Esophagus muscularis mucosa (tissue), 4 donors: ENCODE measurements at regions not wholly inside any gene's neighbourhood (a gene's known extent, or its start where the extent isn't known, plus 50 kb on each side); places are given as distances from the start of the nearest gene placed in this dataset.

ENCODE experiments used
- DNase-seq: peaks from one replicate; pipeline ENCODE4 v3.0.0-alpha.2; 2017; ENCODE audit errors: extremely low spot score
- H3K27ac ChIP-seq, 4 donors: fragments of 200-600 bp; sonication (generic); replicated peaks in 1 of 4; 1 replicate in 3 of 4; 2 replicates in 1 of 4; pipeline ENCODE4 v1.5.1; 2016 to 2019; ENCODE audit warnings: mild to moderate bottlenecking in 1 of 4
- H3K27me3 ChIP-seq, 4 donors: fragments of 200-600 bp; sonication (generic); one replicate each; pipeline versions ENCODE4 v1.5.1 to v1.6.0; 2016 to 2019
- H3K36me3 ChIP-seq, 4 donors: fragments of 200-600 bp; sonication (generic); one replicate each; pipeline ENCODE4 v1.5.1; 2016 to 2019
- H3K4me1 ChIP-seq, 4 donors: fragments of 200-600 bp; sonication (generic); one replicate each; pipeline ENCODE4 v1.5.1; 2016 to 2019
- H3K4me3 ChIP-seq, 4 donors: fragments of 200-600 bp; sonication (generic); 1 replicate in 2 of 4; 2 replicates in 2 of 4; pipeline ENCODE4 v1.5.1; 2016 to 2019; ENCODE audit warnings: mild to moderate bottlenecking in 4 of 4, moderate library complexity in 1 of 4
- H3K9me3 ChIP-seq, 4 donors: fragments of 200-600 bp; sonication (generic); 1 replicate in 3 of 4; 2 replicates in 1 of 4; pipeline ENCODE4 v1.5.1; 2016 to 2019
- EP300 ChIP-seq: sonication (generic); formaldehyde crosslinking; IDR thresholded peaks from one replicate; pipeline ENCODE4 v1.6.1; 2017; ENCODE audit warnings: antibody characterized with exemption
- POLR2A ChIP-seq: fragments of 450-650 bp; IDR thresholded peaks from one replicate; pipeline ENCODE4 v1.6.1; 2017; ENCODE audit warnings: antibody characterized with exemption, moderate library complexity, mild to moderate bottlenecking, low read depth
- POLR2AphosphoS5 ChIP-seq, 2 donors: sonication (generic); formaldehyde crosslinking; IDR thresholded peaks; one replicate each; pipeline ENCODE4 v1.6.1; 2017; ENCODE audit warnings: antibody characterized with exemption in 2 of 2
- WGBS: methylation state at CpG from one replicate; pipeline ENCODE4 v1.1.5; 2018; 5-methylcytosine and 5-hydroxymethylcytosine counted together
- intact Hi-C: fragments of 100-400 bp; cut with DNase I; formaldehyde crosslinking; loops from one replicate; pipeline ENCODE4 v1.15.1; 2023
- TF ChIP-seq, protein P1 (sequence below), 3 experiments: fragments of 200-600 bp in 2 of 3; fragments of 450-650 bp in 1 of 3; sonication (generic) in 2 of 3; IDR thresholded peaks; one replicate each; pipeline ENCODE4 v1.5.1; 2017 to 2019; ENCODE audit warnings: antibody characterized with exemption in 3 of 3, mild to moderate bottlenecking in 2 of 3, moderate library complexity in 1 of 3

DNA sequence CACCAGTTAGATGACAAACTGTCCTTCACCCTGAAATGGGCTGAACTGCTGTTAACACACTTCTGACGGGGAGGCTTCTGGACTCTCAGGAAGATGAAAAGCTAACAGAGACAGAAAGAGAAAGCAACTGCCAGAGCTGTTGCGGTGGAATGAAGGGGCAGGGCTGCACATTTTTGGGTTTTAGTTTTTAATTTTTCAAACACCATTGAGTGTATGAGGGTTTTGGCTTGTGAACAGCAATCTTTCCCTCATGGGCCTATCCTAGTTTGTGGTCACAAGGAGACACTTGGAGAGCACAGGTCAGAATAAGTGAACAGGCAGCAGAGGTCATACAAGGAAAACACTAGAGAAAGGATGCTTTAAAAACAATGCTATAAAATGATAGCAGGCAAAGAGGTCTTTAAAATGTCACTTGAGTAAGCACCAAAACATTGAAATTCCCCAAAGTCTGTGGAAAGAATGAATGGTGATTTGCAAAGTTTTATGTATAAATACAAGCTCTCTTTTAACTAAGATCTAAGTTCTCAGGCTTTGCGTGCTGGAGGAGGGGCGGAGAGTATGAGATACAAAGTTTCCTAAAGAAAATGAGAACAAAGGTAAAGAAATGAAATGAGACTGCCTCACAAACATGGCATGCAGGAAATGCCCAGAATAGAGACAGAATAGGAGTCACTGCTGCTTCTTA, 101.4 kb upstream of the GLI3 start:
- H3K4me3 ChIP-seq, result no peak overlapping the region
- no peaks in the 10 kb centered on the region for H3K9me3 ChIP-seq
- no peak overlapping the region for H3K27ac ChIP-seq
- TF ChIP-seq POLR2AphosphoS5 (IDR thresholded peaks at IDR 0.05) (no peak), EP300 (no peak), POLR2A (no peak)
- TF ChIP-seq, protein P1, sequence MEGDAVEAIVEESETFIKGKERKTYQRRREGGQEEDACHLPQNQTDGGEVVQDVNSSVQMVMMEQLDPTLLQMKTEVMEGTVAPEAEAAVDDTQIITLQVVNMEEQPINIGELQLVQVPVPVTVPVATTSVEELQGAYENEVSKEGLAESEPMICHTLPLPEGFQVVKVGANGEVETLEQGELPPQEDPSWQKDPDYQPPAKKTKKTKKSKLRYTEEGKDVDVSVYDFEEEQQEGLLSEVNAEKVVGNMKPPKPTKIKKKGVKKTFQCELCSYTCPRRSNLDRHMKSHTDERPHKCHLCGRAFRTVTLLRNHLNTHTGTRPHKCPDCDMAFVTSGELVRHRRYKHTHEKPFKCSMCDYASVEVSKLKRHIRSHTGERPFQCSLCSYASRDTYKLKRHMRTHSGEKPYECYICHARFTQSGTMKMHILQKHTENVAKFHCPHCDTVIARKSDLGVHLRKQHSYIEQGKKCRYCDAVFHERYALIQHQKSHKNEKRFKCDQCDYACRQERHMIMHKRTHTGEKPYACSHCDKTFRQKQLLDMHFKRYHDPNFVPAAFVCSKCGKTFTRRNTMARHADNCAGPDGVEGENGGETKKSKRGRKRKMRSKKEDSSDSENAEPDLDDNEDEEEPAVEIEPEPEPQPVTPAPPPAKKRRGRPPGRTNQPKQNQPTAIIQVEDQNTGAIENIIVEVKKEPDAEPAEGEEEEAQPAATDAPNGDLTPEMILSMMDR (IDR thresholded peaks at IDR 0.05), result no peak
- H3K36me3 ChIP-seq, result no peaks in the 10 kb centered on the region
- H3K4me1 ChIP-seq, result peaks cover 0 to 6% (median 3%) of the 10 kb centered on the region in 4 donors
- DNase-seq, result no peak
- no peaks in the 10 kb centered on the region for H3K27me3 ChIP-seq
- 63% methylated on average over 4 of the region's 4 CpGs for WGBS
- intact Hi-C loops, result no loop called here

DNA sequence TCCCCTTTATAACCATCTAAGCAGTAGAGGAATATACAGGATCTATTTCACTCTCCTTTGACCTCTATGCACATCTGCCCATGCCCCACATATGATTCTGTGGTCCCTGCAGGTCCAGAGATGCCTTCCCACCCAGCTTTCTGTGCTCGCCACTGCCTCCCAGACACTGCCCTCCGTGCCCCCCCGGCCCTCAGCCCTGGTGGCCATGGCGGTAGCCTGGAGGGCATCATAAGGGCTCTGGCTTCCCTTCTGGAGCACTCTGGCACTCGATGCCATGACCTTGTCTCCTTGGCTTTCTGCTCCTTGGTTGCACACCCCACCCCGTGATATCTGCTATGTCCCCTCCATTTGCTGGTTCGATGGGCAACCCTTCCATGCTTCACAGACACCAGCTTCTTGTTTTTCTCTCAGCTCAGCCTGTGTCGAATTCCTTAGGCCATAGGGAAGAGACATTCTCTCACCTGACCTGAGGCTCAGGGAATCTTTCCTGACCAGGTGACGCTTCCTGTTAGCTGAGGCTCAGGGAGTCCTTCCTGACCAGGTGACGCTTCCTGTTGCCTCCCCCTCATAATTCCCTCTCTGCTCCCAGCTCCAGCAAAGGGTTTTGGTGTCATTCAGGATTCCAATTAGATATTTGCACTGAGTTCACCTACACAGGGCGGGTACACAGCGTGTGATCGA, 100.4 kb upstream of the GLI3 start:
- TF ChIP-seq POLR2AphosphoS5 (IDR thresholded peaks at IDR 0.05) (no peak), POLR2A (no peak), EP300 (no peak)
- Histone ChIP-seq H3K36me3 (no peaks in the 10 kb centered on the region), H3K4me3 (no peak overlapping the region), H3K27me3 (no peaks in the 10 kb centered on the region), H3K4me1 (peaks cover 0 to 6% (median 1%) of the 10 kb centered on the region in 4 donors), H3K27ac (no peak overlapping the region), H3K9me3 (peaks cover 0 to 9% (median 4%) of the 10 kb centered on the region in 4 donors)
- WGBS, result 81% methylated on average over 13 of the region's 13 CpGs
- DNase-seq, result no peak
- intact Hi-C loops, result no loop called here

- Histone ChIP-seq H3K36me3 (no peaks in the 10 kb centered on the region), H3K4me3 (no peak overlapping the region), H3K4me1 (no peaks in the 10 kb centered on the region), H3K27ac (no peak overlapping the region), H3K27me3 (no peaks in the 10 kb centered on the region), H3K9me3 (peaks cover 0 to 11% (median 4%) of the 10 kb centered on the region in 4 donors)
- no peak for TF ChIP-seq POLR2A
- TF ChIP-seq, protein P1 (IDR thresholded peaks at IDR 0.05), result no peak
- no peak for TF ChIP-seq POLR2AphosphoS5 (IDR thresholded peaks at IDR 0.05)
- no peak for TF ChIP-seq EP300
- no peak for DNase-seq
- intact Hi-C loops, result no loop called here
- 92% methylated on average over 2 of the region's 2 CpGs for WGBS
These were observed 95.7 kb upstream of the GLI3 start for GRCh38 chr7:42332605-42333222.

- Histone ChIP-seq H3K27ac (no peak overlapping the region), H3K27me3 (no peaks in the 10 kb centered on the region), H3K36me3 (no peaks in the 10 kb centered on the region), H3K4me1 (no peaks in the 10 kb centered on the region), H3K4me3 (no peak overlapping the region), H3K9me3 (no peaks in the 10 kb centered on the region)
- TF ChIP-seq, protein P1 (IDR thresholded peaks at IDR 0.05), result no peak
- TF ChIP-seq POLR2A, result no peak
- intact Hi-C loops, result no loop called here
- no peak for DNase-seq
- 67% methylated on average over 2 of the region's 2 CpGs for WGBS
These were observed 82.6 kb upstream of the GLI3 start for GRCh38 chr7:42319631-42320030.

DNA sequence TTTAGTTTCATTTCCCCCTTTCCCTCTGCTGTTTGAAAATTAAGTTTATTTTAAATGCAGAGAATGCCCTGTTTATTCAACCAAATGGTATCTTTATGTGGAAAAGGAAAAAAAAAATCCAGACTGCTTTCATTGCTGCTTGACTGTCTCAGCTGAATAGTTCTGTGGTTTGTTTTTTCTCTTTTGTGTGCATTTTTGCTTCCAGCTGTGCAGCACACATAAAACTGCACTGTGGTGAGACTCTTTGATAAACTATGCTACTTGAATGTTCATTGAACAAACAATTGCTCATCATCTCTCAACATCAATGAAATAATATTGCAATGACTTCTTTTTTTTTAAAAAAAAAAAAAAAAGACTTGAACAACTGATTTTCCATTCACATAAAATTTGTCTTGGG, 78.6 kb upstream of the GLI3 start:
- H3K4me3 ChIP-seq, result no peak overlapping the region
- TF ChIP-seq, protein P1 (IDR thresholded peaks at IDR 0.05), result no peak
- TF ChIP-seq EP300 (no peak), POLR2A (no peak), POLR2AphosphoS5 (IDR thresholded peaks at IDR 0.05) (no peak)
- no peaks in the 10 kb centered on the region for H3K4me1 ChIP-seq
- DNase-seq, result no peak
- H3K27ac ChIP-seq, result no peak overlapping the region
- no peaks in the 10 kb centered on the region for H3K27me3 ChIP-seq
- no peaks in the 10 kb centered on the region for H3K36me3 ChIP-seq
- H3K9me3 ChIP-seq, result peaks cover 0 to 11% (median 0%) of the 10 kb centered on the region in 4 donors
- intact Hi-C loops, result no loop called here
